Eye (tissue), 1 donor: ENCODE measurements at regions not wholly inside any gene's neighbourhood (a gene's known extent, or its start where the extent isn't known, plus 50 kb on each side); places are given as distances from the start of the nearest gene placed in this dataset.
A peak's percentile ranks its signal among the peaks of the same experiment; 100 is the strongest.
"Not testable (repeated sequence)": the region's sequence is repeated elsewhere in the genome, so short reads cannot be mapped to it uniquely, and the experiment has no call there.

Source experiments
- DNase-seq: peaks from one replicate; pipeline ENCODE4 v3.0.0-alpha.2; 2015

DNA sequence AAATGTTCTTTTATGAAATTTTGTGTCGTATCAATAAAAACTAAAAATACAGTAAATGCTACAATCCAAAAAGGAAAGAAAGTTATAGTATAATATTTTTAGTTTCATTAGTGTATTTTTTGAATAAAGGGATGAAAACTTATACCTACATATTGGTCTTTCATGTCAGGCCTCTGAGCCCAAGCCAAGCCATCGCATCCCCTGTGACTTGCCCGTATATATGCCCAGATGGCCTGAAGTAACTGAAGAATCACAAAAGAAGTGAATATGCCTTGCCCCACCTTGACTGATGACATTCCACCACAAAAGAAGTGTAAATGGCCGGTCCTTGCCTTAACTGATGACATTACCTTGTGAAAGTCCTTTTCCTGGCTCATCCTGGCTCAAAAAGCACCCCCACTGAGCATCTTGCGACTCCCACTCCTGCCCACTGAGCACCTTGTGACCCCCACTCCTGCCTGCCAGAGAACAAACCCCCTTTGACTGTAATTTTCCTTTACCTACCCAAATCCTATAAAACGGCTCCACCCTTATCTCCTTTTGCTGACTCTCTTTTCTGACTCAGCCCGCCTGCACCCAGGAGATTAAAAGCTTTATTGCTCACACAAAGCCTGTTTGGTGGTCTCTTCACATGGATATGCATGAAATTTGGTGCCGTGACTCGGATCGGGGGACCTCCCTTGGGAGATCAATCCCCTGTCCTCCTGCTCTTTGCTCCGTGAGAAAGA lies 108.2 kb upstream of the PELI1 start:
- not testable (repeated sequence) for DNase-seq

DNA sequence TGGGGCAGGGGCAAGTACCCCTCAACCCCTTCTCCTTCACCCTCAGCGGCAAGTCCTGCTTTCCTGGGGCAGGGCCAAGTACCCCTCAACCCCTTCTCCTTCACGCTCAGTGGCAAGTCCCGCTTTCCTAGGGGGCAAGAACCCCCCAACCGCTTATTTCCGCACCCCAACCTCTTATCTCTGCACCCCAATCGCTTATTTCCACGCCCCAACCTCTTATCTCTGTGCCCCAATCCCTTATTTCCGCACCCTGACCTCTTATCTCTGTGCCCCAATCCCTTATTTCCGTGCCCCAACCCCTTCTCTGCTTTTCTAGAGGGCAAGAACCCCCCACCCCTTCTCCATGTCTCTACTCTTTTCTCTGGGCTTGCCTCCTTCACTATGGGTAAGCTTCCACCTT lies 109.2 kb upstream of the PELI1 start:
- not testable (repeated sequence) for DNase-seq

DNA sequence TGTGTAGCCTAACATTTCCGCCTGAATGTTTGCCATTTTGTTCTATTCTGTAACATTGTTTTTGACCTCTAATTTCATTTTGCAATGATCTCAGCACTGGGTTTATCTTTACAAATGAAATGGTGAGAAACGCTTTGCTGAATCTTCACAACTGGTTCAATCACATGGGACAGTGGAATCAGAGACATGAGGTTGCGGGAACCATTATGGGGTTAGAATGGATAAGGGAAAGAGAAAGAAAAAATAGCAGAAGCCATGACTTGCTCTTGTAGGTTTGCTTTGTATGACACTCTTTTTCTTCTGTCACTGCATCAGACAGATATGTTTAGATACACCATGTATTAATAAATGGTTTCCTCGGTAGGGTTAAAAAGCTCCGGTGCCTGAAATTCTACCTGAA lies 114.3 kb upstream of the PELI1 start:
- no peak for DNase-seq

DNA sequence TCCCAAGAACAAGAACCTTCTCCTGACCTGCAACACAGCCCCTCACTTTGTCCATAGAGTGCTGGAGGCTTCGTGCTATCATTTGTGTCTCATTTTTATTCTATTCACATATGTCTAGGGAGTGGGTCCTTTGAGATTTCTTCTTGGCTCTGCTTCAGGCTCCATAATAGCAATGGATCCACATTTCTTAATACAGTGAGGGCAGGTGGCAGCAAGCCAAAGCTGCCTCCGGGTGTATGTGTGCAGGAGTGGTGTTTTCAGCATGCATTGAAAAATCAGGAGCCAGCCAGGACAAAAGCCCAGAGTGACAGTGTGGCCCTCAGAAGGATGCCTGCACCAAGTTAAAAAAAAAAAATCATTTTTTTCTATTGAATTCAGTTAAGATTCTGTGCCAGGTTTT lies 115.1 kb upstream of the PELI1 start:
- DNase-seq = no peak

DNA sequence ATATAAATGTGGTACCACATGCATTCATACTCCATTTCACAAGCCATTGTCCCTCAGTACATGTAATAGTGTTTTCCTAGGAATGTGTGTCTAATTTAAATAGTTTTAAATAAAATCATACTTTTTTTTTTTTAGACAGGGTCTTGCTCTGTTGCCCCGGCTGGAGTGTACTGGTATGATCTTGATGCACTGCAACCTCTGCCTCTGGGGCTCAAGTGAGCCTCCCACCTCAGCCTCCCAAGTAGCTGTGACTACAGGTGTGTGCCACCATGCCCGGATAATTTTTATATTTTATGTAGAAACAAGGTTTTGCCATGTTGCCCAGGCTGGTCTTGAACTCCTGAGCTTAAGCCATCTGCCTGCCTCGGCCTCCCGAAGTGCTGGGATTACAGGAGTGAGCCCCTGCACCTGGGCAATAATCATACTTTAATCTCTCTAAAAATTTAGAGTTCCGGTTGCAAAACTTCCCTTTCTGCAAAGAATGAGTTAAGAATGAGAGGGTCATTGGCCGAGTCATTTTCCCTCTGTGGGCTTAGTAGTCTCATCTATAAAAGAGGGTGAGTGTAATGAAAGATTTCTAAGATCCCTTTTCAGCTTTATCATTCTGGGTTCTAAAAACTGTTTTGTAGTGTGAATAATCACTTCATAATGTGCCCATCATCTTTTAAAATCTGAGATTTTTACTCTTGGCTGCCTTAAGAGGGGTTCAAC lies 116.0 kb upstream of the PELI1 start:
- no peak for DNase-seq

DNA sequence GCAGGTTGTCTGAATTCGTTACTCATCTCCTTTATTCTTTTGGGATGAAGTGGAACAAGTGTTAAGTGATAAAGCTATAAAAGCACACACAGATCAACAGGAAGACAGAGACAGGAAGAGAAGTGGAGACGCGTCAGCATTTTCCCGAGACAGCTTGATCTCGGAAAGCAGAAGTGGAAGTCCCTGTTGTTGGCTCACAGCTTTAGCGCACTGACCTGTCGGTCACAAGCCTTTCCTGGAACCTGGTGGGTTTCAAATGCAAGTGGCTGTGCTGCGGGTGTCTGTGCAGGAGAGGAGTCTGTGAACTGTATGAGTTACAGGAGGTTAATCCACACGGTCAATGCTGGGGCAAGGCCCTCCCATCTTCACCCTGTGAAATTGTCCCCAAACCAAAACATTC lies 116.6 kb upstream of the PELI1 start:
- no peak for DNase-seq

DNA sequence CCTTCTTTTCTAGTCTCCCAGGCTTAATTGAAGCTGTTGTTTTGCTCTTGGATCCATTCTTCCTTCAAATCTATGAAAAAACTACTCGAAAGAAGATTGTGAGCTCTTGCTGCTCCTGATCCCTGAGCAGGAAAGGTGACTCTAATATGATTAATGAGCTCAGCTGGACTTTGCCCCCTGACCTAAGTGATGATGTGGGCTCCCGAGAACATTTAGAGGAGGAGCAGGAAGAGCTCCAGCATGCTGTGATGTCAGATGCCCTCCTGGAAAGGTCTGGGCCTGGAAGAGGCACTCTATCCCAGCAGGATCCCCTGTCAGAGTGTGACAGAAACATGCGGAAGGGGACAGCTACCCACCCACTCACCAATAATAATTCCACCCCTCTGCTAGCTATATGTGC lies 117.9 kb upstream of the PELI1 start:
- DNase-seq = no peak

DNA sequence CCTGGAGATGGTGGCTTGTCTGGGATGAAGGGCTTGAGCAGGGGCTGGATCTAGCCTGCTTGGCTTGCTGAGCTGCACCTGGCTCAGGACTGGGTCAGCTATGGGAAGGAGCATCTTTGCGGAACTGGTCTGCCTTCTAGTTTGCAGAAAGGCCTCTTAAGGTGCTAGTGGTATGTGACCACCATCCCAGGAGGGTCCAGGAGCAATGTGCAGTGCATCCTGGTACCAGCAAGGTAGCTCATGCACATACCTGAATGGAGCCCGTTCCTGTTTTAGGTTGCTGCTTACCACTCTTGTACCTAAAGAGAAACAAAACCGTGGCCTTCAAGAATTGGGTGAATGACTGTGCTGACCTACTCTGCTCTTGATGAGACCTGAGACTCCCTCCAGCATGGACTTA lies 118.6 kb upstream of the PELI1 start:
- DNase-seq = no peak

DNA sequence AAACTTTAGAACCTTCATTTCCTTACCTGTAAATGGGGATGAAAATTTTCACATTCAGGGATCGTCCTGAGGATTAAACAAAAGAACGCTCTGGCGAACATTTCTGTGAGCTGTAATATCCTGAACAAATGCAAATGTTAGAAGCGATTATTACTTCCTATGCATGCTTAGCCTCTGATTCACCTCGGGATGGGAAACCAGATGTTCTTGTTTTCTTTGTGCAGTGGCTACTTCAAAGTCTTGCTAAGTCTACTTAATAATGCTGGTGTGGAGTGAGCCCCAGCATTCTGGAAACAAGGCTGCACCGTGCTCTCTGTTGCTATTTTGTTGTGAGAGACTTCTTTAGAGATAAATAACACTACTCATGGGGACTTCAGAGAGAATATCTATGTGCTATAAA lies 119.1 kb upstream of the PELI1 start:
- peak; percentile 62 for DNase-seq

DNA sequence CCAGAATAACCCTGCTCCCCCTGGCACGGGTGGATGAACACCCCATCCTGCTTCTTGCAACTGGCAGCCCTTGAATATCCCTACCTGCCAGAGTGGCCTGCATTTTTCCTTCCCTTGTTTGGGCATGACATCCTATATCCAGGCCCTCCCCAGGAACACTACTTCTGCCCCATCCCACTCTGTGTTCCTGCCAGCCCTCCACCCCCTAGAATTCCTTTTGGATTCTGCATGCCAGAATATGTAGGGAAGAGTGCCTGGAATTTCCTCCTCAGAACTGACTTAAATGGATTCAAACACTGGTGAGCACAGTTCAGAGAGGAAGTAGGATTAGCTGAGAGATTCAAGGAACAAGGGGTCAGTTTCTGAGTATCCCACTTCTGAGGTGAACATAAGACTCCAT lies 123.5 kb upstream of the PELI1 start:
- no peak for DNase-seq

DNA sequence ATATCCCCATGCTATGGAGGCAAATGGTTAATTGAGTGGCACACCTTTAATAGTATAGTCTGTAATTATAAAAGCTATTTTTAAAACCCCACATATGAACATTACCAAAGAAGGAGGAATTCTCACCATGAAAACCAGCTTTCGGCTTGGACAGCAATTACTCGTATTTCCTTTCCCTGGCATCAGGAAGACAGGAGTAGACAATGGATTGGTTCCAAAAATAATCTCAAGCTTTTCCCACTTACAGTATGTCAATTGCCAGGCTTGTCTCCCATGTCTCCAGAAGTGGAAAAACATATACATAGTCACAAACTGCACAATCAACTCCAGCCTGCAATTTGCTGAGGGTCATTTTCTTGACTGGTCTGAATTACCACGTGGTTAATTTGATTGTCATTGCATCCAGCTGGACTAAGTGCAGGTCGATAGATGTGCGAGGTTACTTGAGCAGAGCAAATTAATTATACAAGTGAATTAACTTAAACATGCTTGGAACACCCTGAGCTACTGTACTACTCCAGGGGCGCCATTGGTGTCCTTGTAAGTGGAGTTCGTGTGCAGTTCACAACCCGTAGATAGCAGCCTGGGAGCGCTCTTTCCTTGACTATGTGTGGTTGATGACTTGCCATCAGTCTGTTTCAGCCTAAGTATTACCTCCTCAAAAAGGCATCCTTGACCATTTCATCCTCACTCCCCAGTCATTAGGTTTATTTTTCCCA lies 124.3 kb upstream of the PELI1 start:
- no peak for DNase-seq

DNA sequence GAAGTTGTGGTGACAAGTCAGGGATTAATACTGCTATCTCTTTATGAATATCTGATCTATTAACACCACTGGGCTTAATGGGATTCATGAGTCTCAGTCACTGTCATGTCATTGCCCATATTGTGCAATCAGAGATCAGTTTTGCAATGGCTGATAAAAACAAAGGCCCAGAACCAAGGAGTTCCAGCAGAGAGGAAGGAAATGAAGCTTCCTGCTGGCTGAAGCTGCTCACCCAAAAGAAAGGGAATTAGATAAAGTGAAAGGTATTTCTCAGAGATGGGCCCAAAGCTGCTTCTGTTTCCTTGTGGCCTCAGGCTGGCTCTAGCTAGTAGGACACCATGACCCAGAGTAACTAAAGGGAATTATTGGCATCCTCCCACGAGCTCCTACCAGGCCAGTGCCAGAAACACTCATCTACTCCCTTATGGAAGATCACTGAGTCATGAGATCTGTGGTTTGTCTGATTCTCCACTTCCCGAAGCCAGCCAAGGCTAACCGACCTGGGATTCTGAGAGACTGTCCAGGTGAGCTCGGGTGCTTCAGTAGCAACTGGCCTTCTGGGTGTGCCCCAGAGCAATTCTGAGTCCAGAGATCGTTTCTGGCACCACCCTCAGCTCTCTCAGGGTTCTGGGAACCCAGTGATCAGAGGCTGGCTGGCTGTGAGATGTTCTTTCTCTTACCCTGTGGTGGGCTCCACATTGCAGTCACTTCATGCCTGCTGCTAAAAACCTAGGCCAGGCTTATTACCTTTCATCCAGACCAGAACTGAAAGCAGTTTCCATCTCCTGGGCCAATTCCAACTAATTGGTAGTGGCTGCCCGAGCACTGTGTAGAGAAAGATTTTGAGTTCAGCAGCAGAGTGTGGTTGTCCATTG lies 129.5 kb upstream of the PELI1 start:
- no peak for DNase-seq

DNA sequence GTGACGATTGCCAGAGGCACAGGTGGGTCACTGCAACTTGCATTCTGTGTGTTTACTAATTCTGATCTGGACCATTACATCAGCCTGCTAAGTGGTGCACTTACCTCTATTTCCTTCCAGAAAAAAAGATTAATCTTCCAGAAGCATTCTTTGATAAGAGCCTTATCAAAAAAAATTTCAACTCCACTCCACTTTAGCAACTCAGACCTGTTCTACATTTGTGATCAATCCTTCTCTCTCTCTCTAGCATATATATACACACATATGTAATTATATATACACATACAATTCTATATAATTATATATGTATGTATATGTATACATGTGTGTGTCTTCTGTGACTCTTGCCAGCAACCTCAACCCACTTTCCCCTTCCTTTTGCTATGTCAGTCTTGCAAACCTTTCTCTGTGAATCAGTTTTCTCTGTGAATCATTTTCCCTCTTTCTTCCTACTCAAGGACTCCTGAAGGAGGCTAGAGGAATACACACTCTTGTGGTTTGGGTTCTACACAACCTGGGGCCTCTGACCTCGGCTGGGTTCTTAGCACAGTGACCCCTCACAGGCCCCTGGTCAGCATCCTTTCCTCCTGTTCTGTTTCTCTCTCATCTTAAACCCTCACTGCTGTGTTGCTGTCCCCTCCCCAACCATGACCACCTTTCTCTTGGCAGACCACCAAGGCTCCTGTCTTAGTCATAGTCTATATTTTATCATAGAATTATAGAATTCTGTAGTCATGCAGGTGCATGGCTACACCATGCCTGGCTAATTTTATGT lies 130.4 kb upstream of the PELI1 start:
- no peak for DNase-seq

DNA sequence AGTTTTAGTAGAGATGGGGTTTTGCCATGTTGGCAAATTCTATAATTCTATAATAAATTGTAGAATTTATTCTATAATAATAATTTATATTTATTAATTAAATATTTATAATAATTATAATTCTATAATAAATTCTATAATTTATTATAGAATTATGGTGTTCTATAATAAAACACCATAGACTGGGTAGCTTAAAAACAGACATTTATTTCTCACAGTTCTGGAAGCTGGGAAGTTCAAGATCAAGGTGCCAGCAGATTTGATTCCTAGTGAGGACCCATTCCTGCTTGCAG lies 130.9 kb upstream of the PELI1 start:
- DNase-seq = no peak

DNA sequence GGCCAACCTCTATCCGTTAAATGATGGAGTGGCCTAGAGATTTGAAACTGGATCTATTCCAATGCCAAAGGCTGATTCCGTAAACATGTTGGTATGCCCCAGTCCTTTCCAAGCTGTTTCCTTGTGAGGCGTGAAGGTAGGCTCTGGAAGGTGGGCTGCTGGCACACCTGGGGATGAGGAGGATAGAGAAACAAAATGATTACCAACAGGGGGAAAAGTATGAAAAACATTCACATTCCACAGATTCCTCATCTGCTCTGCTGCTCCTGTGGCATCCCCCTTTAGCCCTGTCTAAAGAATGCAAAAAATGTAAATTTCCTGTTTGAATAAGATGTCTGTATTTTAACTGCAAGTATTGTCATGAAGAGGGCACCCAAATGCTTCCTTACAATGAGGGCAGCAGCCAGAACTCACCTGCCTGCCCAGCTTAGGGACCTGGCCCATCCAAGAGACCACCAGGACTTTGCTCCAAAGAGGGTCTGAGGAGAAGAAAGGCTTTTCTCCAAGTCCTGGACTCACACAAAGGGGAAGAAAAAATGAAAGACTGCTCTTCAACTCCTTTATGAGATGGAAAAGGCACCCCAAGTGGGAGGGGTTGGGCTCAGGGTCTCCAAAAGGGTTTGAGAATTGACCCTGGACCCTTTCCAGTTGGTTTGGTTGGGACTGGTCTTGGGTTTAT lies 132.3 kb upstream of the PELI1 start:
- DNase-seq = no peak

DNA sequence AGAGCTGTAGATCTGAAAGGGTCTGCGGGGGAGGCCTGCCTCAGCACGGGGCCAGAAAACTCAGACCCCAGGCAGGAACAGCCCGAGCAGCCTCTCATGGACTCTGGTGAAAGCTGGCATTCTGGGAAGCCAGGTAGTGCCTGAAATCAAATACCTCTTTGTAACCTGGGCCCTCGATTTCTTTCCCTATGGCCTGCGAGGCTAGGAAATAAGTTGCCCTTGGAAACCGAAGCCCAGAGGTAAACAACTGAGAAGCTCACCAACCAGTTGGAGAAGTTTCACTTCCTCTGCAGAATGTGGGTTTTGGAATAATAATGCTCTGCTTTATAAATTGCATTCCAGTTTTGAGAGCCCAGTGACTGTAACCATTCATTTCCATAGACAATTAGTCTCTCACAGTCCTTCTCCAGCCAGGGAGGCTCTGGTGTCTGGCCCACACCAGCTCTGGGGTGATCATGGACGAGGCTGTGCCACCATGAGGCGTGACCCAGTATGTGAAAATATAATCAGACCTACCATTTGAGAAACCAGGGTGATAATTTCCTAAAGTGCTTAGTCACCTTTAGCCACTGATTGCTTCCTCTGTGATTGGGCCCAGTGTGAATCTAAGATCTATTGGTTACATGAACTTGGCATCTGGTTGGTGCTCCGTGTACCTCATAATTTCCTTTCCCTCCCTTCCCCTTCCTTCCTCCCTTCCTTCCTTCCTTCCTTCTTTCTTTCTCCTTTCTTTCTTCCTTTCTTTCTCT lies 133.1 kb upstream of the PELI1 start:
- DNase-seq = no peak

DNA sequence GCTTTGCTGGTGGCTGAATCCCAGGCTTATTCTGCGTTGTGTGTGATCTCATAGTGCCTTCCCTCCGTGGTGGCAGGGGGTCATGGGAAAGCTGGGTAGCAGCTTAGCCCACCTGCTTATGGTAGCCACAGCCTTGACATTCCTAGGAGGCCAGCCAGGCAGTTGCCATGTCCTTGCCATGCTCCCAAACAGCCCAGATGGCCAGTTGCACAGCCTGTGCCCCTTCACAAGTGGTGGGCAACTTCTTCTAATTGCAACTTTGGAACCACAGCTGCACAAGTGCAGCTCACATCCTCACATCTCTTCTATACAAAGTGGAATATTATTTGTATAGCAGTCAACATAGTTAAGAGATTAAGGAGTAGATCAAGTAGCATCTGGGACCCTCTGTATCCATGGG lies 136.6 kb upstream of the PELI1 start:
- DNase-seq = not testable (repeated sequence)

DNA sequence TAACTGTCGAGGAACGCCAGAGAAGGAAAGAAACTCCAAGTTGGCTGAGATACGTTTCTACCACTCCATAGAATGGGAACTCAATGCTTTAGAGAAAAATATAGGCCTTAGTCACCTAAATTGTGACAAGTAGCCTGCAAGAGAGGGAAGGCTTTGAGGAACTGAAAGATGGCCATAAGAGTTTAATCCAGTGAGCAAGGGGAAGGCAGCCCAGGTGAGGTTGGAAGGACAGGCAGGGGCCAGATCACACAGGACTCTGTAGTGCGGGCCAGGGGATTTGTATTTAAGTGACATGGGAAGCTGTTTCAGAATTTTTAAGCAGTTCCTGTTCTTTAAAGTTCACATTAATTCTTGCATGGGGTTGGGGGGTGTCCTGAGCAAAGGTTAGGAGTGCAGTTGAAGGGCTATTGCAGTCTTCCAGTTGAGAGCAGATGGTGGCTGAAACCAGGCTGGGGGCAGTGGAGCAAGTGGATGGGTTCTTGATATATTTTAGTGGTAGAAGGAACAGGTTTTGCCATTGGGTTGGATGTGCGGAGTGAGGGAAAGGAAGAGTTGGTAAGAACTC lies 138.9 kb upstream of the PELI1 start:
- DNase-seq = no peak

DNA sequence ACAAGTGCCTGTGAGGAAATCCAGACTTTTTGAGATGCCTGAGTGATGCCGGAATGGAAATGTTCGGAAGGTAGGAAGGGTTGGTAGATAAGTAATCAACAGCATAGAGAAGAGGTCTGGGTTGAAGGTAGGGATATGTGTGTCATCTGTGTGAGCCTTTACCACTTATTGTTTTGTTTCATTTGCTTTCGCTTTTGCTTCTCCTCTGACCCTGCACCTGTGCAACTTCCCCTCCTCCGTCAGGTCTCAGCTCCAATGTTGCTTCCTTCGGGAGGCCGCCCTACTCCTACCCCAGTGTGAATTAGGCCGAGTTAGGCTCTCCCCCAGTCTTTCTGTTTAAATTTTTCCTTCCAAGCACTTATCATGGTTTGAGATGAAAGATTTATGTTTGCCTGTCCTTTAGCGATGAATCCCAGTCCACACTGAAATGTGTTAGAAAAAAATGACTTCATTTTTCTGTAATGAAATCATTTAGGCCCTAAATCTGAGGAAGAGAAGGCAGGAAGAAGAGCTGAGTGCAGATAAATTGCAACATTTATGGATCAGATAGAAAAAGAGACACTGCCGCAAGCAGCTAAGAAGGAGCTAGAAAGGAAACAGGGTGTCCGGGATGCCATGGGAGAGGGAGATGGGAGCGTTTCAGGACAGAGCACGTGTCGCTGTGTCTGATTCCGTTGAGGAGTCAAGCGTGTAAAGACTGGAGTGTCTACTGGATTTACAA lies 139.6 kb upstream of the PELI1 start:
- DNase-seq = no peak

DNA sequence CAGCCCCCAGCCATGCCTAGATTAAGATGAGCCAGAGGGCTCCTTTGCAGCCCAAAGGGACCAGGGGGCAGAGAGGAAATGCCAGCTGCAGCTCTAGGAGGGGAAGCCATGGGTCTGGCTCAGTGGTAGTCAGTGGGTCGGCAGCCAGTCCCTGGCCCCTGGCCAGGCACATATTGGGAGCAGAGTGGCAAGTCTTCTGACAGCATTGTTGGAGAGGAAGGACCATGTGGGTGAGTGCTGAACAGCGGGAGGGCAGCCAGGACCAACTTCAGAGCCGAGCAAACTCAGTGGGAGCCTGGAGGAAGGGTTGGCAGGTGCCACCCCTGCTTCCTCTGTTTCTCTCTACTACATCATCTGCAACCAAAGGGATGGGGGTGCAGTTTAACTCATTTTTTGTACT lies 140.5 kb upstream of the PELI1 start:
- no peak for DNase-seq
